ENCODE measurements at regions not wholly inside any gene's neighbourhood (a gene's known extent, or its start where the extent isn't known, plus 50 kb on each side); places are given as distances from the start of the nearest gene placed in this dataset.

DNA sequence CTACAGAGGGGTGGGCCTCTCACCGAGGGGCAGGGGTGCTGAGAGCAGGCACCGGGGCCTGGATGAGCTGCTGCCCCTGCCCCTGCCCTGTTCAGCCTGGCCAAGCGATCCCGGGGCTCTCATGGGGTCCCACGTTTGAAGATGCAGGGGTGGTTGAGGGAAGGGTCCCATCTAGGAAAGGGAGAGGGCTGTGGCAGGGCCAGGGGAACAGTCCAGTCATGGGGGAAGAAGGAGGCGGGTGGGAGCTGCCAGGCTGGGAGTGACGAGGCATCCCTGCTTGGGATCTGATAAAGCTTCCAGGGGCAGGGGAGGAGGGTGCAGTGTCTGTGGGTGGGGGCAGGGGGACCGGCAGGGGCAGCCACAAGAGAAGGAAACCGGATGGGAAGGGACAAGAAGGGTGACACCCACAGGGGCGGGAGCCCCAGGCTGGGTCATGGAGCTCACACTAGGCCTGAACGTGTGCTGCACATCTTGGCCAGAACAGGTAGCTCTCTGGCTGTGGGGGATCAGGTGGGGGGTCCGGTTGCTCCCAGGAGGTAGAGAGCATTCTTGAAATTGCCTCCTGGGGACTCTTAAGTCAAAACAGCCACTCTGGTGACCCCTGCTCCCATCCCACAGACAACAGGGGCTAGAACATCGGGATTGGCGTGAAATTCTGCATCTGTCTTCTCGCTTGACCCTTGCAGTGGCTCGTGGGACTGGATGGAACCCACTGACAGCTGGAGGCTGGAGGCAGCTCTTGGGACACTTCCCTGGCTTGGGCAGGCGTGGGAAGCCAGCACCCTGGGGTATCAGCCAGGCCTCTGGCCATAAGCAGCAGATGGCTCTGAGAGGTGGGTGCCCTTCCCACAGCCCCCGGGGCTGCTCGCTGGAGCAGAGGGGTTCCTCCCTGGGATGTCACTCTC, 58.0 kb upstream of the GATA5 start:
- Histone ChIP-seq H3K79me2 (ENCODE audit: control insufficient read depth, insufficient read depth, low read length) (no peaks in the 10 kb centered on the region), H2AFZ (ENCODE audit: control insufficient read depth, low read depth, low read length) (no peak overlapping the region), H3K27ac (ENCODE audit: control insufficient read depth, insufficient read depth) (no peak overlapping the region), H3K4me2 (ENCODE audit: control insufficient read depth, insufficient read depth) (no peak overlapping the region), H3K36me3 (ENCODE audit: control insufficient read depth in 2 of 2, insufficient read depth in 2 of 2, low read length in 1 of 2) (no peaks in the 10 kb centered on the region), H3K4me1 (ENCODE audit: control insufficient read depth, insufficient read depth, low read length) (no peaks in the 10 kb centered on the region), H3K9ac (ENCODE audit: control insufficient read depth, insufficient read depth, low read length) (no peak overlapping the region), H3K27me3 (replicated peaks in 1 of 2; ENCODE audit: control insufficient read depth in 2 of 2, insufficient read depth in 2 of 2, low read length in 1 of 2) (no peaks in the 10 kb centered on the region), H3K4me3 (no peak overlapping the region), H4K20me1 (ENCODE audit: control insufficient read depth, insufficient read depth) (no peaks in the 10 kb centered on the region), H3K9me3 (replicated peaks; ENCODE audit: control insufficient read depth, insufficient read depth, low read length) (no peaks in the 10 kb centered on the region)
- no peak for ATAC-seq
- ChIA-PET RAD21 (ENCODE audit: unreplicated experiment) (no interaction called here), POLR2A (no interaction called here), SMC1A (ENCODE audit: uncharacterized antibody, unreplicated experiment) (no interaction called here), CTCF (no interaction called here)
- in situ Hi-C loops (cut with MboI): no loop called here
- no TSS peak for BruUV-seq (replicated peaks)
- intact Hi-C loops (cut with micrococcal nuclease; ENCODE audit: unreplicated experiment): no loop called here
- WGBS (ENCODE audit: insufficient coverage, insufficient replicate concordance, low lambda C conversion rate, missing lambda C conversion rate): 30% methylated on average over 15 of the region's 19 CpGs
- DNase-seq (ENCODE audit: low read depth, low spot score): no peak
- FAIRE-seq: no peak
- TF ChIP-seq IRF4 (IDR thresholded peaks at IDR 0.05; ENCODE audit: low read depth, low read length) (no peak), SUZ12 (IDR thresholded peaks at IDR 0.05; ENCODE audit: unreplicated experiment) (no peak), TAF1 (IDR thresholded peaks at IDR 0.05; ENCODE audit: borderline replicate concordance, low read depth, low read length) (no peak), EED (IDR thresholded peaks at IDR 0.05; ENCODE audit: low read depth) (no peak), SREBF1 (IDR thresholded peaks at IDR 0.05; ENCODE audit: low read length) (no peak), MEF2B (IDR thresholded peaks at IDR 0.05; ENCODE audit: partially characterized antibody, poor library complexity, severe bottlenecking) (no peak), YBX1 (IDR thresholded peaks at IDR 0.05) (no peak), JUNB (IDR thresholded peaks at IDR 0.05) (no peak), PAX5 (IDR thresholded peaks at IDR 0.05; ENCODE audit: borderline replicate concordance, low read depth, low read length) (no peak), FOXK2 (IDR thresholded peaks at IDR 0.05) (no peak), MEF2A (IDR thresholded peaks at IDR 0.05; ENCODE audit: insufficient read depth, low read depth, low read length) (no peak), MXI1 (IDR thresholded peaks at IDR 0.05; ENCODE audit: low read depth, low read length) (no peak), SP1 (IDR thresholded peaks at IDR 0.05; ENCODE audit: low read depth, low read length) (no peak)
- TF ChIP-seq, protein P1, sequence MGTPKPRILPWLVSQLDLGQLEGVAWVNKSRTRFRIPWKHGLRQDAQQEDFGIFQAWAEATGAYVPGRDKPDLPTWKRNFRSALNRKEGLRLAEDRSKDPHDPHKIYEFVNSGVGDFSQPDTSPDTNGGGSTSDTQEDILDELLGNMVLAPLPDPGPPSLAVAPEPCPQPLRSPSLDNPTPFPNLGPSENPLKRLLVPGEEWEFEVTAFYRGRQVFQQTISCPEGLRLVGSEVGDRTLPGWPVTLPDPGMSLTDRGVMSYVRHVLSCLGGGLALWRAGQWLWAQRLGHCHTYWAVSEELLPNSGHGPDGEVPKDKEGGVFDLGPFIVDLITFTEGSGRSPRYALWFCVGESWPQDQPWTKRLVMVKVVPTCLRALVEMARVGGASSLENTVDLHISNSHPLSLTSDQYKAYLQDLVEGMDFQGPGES (IDR thresholded peaks at IDR 0.05): no peak
- TF ChIP-seq, protein P2, sequence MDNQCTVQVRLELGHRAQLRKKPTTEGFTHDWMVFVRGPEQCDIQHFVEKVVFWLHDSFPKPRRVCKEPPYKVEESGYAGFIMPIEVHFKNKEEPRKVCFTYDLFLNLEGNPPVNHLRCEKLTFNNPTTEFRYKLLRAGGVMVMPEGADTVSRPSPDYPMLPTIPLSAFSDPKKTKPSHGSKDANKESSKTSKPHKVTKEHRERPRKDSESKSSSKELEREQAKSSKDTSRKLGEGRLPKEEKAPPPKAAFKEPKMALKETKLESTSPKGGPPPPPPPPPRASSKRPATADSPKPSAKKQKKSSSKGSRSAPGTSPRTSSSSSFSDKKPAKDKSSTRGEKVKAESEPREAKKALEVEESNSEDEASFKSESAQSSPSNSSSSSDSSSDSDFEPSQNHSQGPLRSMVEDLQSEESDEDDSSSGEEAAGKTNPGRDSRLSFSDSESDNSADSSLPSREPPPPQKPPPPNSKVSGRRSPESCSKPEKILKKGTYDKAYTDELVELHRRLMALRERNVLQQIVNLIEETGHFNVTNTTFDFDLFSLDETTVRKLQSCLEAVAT (IDR thresholded peaks at IDR 0.05): no peak
- TF ChIP-seq, protein P3, sequence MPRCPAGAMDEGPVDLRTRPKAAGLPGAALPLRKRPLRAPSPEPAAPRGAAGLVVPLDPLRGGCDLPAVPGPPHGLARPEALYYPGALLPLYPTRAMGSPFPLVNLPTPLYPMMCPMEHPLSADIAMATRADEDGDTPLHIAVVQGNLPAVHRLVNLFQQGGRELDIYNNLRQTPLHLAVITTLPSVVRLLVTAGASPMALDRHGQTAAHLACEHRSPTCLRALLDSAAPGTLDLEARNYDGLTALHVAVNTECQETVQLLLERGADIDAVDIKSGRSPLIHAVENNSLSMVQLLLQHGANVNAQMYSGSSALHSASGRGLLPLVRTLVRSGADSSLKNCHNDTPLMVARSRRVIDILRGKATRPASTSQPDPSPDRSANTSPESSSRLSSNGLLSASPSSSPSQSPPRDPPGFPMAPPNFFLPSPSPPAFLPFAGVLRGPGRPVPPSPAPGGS (IDR thresholded peaks at IDR 0.05; ENCODE audit: borderline replicate concordance, insufficient read depth, low read depth, low read length, poor library complexity, severe bottlenecking): no peak
- TF ChIP-seq, protein P4, sequence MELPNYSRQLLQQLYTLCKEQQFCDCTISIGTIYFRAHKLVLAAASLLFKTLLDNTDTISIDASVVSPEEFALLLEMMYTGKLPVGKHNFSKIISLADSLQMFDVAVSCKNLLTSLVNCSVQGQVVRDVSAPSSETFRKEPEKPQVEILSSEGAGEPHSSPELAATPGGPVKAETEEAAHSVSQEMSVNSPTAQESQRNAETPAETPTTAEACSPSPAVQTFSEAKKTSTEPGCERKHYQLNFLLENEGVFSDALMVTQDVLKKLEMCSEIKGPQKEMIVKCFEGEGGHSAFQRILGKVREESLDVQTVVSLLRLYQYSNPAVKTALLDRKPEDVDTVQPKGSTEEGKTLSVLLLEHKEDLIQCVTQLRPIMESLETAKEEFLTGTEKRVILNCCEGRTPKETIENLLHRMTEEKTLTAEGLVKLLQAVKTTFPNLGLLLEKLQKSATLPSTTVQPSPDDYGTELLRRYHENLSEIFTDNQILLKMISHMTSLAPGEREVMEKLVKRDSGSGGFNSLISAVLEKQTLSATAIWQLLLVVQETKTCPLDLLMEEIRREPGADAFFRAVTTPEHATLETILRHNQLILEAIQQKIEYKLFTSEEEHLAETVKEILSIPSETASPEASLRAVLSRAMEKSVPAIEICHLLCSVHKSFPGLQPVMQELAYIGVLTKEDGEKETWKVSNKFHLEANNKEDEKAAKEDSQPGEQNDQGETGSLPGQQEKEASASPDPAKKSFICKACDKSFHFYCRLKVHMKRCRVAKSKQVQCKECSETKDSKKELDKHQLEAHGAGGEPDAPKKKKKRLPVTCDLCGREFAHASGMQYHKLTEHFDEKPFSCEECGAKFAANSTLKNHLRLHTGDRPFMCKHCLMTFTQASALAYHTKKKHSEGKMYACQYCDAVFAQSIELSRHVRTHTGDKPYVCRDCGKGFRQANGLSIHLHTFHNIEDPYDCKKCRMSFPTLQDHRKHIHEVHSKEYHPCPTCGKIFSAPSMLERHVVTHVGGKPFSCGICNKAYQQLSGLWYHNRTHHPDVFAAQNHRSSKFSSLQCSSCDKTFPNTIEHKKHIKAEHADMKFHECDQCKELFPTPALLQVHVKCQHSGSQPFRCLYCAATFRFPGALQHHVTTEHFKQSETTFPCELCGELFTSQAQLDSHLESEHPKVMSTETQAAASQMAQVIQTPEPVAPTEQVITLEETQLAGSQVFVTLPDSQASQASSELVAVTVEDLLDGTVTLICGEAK (IDR thresholded peaks at IDR 0.05; ENCODE audit: borderline replicate concordance): no peak

Measured in GM12878 (cell line).